ENCODE measurements at regions not wholly inside any gene's neighbourhood (a gene's known extent, or its start where the extent isn't known, plus 50 kb on each side); places are given as distances from the start of the nearest gene placed in this dataset.

DNA sequence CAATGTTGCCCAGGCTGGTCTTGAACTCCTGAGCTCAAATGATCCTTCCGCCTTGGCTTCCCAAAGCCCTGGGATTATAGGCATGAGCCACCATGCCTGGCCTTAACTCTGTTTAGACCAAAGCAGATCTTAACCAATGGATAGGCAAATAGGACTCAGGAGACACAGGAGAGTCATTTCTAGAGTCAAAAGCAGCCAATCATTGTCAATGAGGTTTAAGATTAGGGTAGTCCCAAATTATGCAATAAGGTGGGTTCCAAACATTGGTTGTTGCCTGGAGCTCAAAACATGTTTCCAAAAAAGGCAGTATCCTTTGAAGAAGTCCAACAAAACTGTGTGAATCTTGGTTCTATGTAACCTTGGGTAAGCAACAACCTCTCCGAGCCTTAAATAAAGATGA, 95.7 kb upstream of the JARID2 start (continued):
- TF ChIP-seq ZNF331 (CRISPR knock-in tag; IDR thresholded peaks at IDR 0.05; ENCODE audit: low read depth) = no peak

DNA sequence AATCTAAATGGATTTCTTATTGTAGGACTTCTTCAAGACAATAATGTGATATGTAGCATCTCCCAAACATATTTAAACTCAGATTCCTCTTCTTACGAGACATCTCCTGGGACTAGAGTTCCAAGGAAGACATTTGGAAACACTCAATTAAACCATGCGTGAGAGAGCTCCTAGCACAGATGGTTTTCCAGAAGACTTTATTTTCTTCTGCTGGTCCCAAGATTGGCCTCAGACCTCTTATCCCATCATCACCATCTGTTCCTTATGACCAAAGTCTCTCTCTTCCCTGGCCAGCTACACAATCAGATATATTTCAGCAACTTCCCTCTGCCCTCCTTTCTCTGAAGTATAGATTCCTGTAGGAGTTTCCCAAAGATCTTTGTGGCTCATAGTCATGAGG, 93.2 kb upstream of the JARID2 start:
- H3F3A ChIP-seq (replicated peaks; ENCODE audit: low read depth) = 0 out of 2 replicates have a peak, but pooled peaks cover 4% of the 10 kb centered on the region
- no peaks in the 10 kb centered on the region for H4K20me1 ChIP-seq (replicated peaks; ENCODE audit: insufficient read depth)
- H3K36me3 Mint-ChIP-seq (ENCODE audit: low read depth) = no peaks in the 10 kb centered on the region
- no peaks in the 10 kb centered on the region for H3K4me1 ChIP-seq (ENCODE audit: insufficient read depth)
- no peaks in the 10 kb centered on the region for H3K36me3 ChIP-seq (ENCODE audit: insufficient read depth)
- no peak overlapping the region for H3K27ac ChIP-seq (ENCODE audit: low read depth)
- H3K4me1 Mint-ChIP-seq = peaks cover 4% of the 10 kb centered on the region
- H3K4me3 ChIP-seq = no peak overlapping the region
- DNase-seq (ENCODE audit: low spot score) (no peak), ATAC-seq (no peak)
- H3K9me3 Mint-ChIP-seq = no peaks in the 10 kb centered on the region
- H3K27me3 ChIP-seq (ENCODE audit: insufficient read depth) = no peaks in the 10 kb centered on the region
- H3K9me2 ChIP-seq (ENCODE audit: insufficient read depth) = no peaks in the 10 kb centered on the region
- no peak overlapping the region for H3K27ac Mint-ChIP-seq
- no peak overlapping the region for H3K4me3 Mint-ChIP-seq
- peaks cover 1% of the 10 kb centered on the region for H3K27me3 Mint-ChIP-seq (ENCODE audit: insufficient read depth, low read depth, poor library complexity)
- no peak overlapping the region for H3K4me2 ChIP-seq
- no peaks in the 10 kb centered on the region for H3K79me2 ChIP-seq (replicated peaks; ENCODE audit: insufficient read depth)
- TF ChIP-seq JUNB (IDR thresholded peaks at IDR 0.05; ENCODE audit: unreplicated experiment) (no peak), EZH2 (IDR thresholded peaks at IDR 0.05; ENCODE audit: low read depth, unreplicated experiment) (no peak), ZNF331 (CRISPR knock-in tag; IDR thresholded peaks at IDR 0.05; ENCODE audit: low read depth) (no peak), NANOG (IDR thresholded peaks at IDR 0.05; ENCODE audit: borderline replicate concordance) (no peak), ZNF114 (CRISPR knock-in tag; IDR thresholded peaks at IDR 0.05) (no peak), EZH2phosphoT487 (IDR thresholded peaks at IDR 0.05; ENCODE audit: unreplicated experiment) (no peak)
- TF ChIP-seq, protein P1, sequence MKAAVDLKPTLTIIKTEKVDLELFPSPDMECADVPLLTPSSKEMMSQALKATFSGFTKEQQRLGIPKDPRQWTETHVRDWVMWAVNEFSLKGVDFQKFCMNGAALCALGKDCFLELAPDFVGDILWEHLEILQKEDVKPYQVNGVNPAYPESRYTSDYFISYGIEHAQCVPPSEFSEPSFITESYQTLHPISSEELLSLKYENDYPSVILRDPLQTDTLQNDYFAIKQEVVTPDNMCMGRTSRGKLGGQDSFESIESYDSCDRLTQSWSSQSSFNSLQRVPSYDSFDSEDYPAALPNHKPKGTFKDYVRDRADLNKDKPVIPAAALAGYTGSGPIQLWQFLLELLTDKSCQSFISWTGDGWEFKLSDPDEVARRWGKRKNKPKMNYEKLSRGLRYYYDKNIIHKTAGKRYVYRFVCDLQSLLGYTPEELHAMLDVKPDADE (IDR thresholded peaks at IDR 0.05) = no peak
- TF ChIP-seq, protein P2, sequence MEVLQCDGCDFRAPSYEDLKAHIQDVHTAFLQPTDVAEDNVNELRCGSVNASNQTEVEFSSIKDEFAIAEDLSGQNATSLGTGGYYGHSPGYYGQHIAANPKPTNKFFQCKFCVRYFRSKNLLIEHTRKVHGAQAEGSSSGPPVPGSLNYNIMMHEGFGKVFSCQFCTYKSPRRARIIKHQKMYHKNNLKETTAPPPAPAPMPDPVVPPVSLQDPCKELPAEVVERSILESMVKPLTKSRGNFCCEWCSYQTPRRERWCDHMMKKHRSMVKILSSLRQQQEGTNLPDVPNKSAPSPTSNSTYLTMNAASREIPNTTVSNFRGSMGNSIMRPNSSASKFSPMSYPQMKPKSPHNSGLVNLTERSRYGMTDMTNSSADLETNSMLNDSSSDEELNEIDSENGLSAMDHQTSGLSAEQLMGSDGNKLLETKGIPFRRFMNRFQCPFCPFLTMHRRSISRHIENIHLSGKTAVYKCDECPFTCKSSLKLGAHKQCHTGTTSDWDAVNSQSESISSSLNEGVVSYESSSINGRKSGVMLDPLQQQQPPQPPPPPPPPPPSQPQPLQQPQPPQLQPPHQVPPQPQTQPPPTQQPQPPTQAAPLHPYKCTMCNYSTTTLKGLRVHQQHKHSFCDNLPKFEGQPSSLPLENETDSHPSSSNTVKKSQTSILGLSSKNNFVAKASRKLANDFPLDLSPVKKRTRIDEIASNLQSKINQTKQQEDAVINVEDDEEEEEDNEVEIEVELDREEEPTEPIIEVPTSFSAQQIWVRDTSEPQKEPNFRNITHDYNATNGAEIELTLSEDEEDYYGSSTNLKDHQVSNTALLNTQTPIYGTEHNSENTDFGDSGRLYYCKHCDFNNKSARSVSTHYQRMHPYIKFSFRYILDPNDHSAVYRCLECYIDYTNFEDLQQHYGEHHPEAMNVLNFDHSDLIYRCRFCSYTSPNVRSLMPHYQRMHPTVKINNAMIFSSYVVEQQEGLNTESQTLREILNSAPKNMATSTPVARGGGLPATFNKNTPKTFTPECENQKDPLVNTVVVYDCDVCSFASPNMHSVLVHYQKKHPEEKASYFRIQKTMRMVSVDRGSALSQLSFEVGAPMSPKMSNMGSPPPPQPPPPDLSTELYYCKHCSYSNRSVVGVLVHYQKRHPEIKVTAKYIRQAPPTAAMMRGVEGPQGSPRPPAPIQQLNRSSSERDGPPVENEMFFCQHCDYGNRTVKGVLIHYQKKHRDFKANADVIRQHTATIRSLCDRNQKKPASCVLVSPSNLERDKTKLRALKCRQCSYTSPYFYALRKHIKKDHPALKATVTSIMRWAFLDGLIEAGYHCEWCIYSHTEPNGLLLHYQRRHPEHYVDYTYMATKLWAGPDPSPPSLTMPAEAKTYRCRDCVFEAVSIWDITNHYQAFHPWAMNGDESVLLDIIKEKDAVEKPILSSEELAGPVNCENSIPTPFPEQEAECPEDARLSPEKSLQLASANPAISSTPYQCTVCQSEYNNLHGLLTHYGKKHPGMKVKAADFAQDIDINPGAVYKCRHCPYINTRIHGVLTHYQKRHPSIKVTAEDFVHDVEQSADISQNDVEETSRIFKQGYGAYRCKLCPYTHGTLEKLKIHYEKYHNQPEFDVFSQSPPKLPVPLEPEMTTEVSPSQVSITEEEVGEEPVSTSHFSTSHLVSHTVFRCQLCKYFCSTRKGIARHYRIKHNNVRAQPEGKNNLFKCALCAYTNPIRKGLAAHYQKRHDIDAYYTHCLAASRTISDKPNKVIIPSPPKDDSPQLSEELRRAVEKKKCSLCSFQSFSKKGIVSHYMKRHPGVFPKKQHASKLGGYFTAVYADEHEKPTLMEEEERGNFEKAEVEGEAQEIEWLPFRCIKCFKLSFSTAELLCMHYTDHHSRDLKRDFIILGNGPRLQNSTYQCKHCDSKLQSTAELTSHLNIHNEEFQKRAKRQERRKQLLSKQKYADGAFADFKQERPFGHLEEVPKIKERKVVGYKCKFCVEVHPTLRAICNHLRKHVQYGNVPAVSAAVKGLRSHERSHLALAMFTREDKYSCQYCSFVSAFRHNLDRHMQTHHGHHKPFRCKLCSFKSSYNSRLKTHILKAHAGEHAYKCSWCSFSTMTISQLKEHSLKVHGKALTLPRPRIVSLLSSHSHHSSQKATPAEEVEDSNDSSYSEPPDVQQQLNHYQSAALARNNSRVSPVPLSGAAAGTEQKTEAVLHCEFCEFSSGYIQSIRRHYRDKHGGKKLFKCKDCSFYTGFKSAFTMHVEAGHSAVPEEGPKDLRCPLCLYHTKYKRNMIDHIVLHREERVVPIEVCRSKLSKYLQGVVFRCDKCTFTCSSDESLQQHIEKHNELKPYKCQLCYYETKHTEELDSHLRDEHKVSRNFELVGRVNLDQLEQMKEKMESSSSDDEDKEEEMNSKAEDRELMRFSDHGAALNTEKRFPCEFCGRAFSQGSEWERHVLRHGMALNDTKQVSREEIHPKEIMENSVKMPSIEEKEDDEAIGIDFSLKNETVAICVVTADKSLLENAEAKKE (CRISPR knock-in tag; IDR thresholded peaks at IDR 0.05) = no peak
- TF ChIP-seq, protein P3, sequence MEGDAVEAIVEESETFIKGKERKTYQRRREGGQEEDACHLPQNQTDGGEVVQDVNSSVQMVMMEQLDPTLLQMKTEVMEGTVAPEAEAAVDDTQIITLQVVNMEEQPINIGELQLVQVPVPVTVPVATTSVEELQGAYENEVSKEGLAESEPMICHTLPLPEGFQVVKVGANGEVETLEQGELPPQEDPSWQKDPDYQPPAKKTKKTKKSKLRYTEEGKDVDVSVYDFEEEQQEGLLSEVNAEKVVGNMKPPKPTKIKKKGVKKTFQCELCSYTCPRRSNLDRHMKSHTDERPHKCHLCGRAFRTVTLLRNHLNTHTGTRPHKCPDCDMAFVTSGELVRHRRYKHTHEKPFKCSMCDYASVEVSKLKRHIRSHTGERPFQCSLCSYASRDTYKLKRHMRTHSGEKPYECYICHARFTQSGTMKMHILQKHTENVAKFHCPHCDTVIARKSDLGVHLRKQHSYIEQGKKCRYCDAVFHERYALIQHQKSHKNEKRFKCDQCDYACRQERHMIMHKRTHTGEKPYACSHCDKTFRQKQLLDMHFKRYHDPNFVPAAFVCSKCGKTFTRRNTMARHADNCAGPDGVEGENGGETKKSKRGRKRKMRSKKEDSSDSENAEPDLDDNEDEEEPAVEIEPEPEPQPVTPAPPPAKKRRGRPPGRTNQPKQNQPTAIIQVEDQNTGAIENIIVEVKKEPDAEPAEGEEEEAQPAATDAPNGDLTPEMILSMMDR (conservative IDR thresholded peaks at IDR 0.05; ENCODE audit: low read depth in 2 of 2) = no peak
- TF ChIP-seq, protein P4, sequence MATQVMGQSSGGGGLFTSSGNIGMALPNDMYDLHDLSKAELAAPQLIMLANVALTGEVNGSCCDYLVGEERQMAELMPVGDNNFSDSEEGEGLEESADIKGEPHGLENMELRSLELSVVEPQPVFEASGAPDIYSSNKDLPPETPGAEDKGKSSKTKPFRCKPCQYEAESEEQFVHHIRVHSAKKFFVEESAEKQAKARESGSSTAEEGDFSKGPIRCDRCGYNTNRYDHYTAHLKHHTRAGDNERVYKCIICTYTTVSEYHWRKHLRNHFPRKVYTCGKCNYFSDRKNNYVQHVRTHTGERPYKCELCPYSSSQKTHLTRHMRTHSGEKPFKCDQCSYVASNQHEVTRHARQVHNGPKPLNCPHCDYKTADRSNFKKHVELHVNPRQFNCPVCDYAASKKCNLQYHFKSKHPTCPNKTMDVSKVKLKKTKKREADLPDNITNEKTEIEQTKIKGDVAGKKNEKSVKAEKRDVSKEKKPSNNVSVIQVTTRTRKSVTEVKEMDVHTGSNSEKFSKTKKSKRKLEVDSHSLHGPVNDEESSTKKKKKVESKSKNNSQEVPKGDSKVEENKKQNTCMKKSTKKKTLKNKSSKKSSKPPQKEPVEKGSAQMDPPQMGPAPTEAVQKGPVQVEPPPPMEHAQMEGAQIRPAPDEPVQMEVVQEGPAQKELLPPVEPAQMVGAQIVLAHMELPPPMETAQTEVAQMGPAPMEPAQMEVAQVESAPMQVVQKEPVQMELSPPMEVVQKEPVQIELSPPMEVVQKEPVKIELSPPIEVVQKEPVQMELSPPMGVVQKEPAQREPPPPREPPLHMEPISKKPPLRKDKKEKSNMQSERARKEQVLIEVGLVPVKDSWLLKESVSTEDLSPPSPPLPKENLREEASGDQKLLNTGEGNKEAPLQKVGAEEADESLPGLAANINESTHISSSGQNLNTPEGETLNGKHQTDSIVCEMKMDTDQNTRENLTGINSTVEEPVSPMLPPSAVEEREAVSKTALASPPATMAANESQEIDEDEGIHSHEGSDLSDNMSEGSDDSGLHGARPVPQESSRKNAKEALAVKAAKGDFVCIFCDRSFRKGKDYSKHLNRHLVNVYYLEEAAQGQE (IDR thresholded peaks at IDR 0.05; ENCODE audit: unreplicated experiment) = no peak
- 0 out of 2 replicates have a peak overlapping the region, but pooled peaks have one; percentile 18 for H2AFZ ChIP-seq
